Calu3 (cell line): ENCODE measurements at regions not wholly inside any gene's neighbourhood (a gene's known extent, or its start where the extent isn't known, plus 50 kb on each side); places are given as distances from the start of the nearest gene placed in this dataset.

ENCODE experiments used
- BruUV-seq: library from RNA; stranded (reverse); fragments of 400-500 nt; replicated peaks from 2 replicates; lab custom pipeline; 2021; lab: Mats Ljungman, UMichigan
- CTCF ChIA-PET: fragments of 300-600 bp; sonication (Branson Sonifier 250); formaldehyde crosslinking; loops from one replicate; lab custom pipeline; 2022; ENCODE audit warnings: antibody characterized with exemption; lab: Charles Lee
- DNase-seq: peaks from one replicate; pipeline ENCODE4 v3.0.0; 2022
- H3K27ac Mint-ChIP-seq: one replicate; pipeline ENCODE4 v1.8.0; 2022; ENCODE audit warnings: mixed read lengths; ENCODE audit not compliant: unreplicated experiment
- H3K27me3 Mint-ChIP-seq: one replicate; pipeline ENCODE4 v1.8.0; 2022; ENCODE audit warnings: mixed read lengths; ENCODE audit not compliant: unreplicated experiment
- H3K36me3 Mint-ChIP-seq: one replicate; pipeline ENCODE4 v1.8.0; 2022; ENCODE audit warnings: mild to moderate bottlenecking, moderate library complexity, mixed read lengths; ENCODE audit not compliant: insufficient read depth, unreplicated experiment
- H3K4me1 Mint-ChIP-seq: one replicate; pipeline ENCODE4 v1.8.0; 2022; ENCODE audit warnings: mild to moderate bottlenecking, low read depth, mixed read lengths; ENCODE audit not compliant: unreplicated experiment
- H3K4me3 Mint-ChIP-seq: one replicate; pipeline ENCODE4 v1.8.0; 2022; ENCODE audit warnings: mild to moderate bottlenecking, low read depth, moderate library complexity, mixed read lengths; ENCODE audit not compliant: unreplicated experiment
- H3K9me3 Mint-ChIP-seq: one replicate; pipeline ENCODE4 v1.8.0; 2022; ENCODE audit warnings: low read depth, mixed read lengths; ENCODE audit not compliant: unreplicated experiment
- CTCF ChIP-seq: fragments of 200-600 bp; IDR thresholded peaks from one replicate; pipeline ENCODE4 v1.8.0; 2022; ENCODE audit warnings: antibody characterized with exemption; ENCODE audit not compliant: unreplicated experiment
- intact Hi-C: fragments of 100-400 bp; cut with micrococcal nuclease; formaldehyde crosslinking; loops from one replicate; pipeline ENCODE4 v1.10.0; 2022; ENCODE audit not compliant: unreplicated experiment

- no peak for DNase-seq
- Mint-ChIP-seq H3K9me3 (no peaks in the 10 kb centered on the region), H3K4me3 (no peak overlapping the region), H3K27ac (no peak overlapping the region), H3K27me3 (peaks cover 8% of the 10 kb centered on the region), H3K4me1 (peaks cover 3% of the 10 kb centered on the region), H3K36me3 (peaks cover 5% of the 10 kb centered on the region)
- CTCF ChIA-PET: no interaction called here
- no peak for TF ChIP-seq CTCF
- BruUV-seq: no TSS peak
- intact Hi-C loops: no loop called here
Observed at GRCh38 chr4:140291259-140291658, 82.2 kb upstream of the SCOC start.

GRCh38 chr4:140289486-140289885 is 84.0 kb upstream of the SCOC start:
- intact Hi-C loops: no loop called here
- Mint-ChIP-seq H3K27ac (no peak overlapping the region), H3K4me3 (no peak overlapping the region), H3K4me1 (no peaks in the 10 kb centered on the region), H3K9me3 (no peaks in the 10 kb centered on the region), H3K27me3 (peaks cover 21% of the 10 kb centered on the region), H3K36me3 (no peaks in the 10 kb centered on the region)
- CTCF ChIA-PET: no interaction called here
- BruUV-seq: no TSS peak
- DNase-seq: no peak
- TF ChIP-seq CTCF: no peak

GRCh38 chr4:140286456-140286855 is 87.0 kb upstream of the SCOC start:
- H3K9me3 Mint-ChIP-seq: no peaks in the 10 kb centered on the region
- H3K4me3 Mint-ChIP-seq: no peak overlapping the region
- H3K27ac Mint-ChIP-seq: no peak overlapping the region
- no peak for DNase-seq
- H3K4me1 Mint-ChIP-seq: no peaks in the 10 kb centered on the region
- no peaks in the 10 kb centered on the region for H3K36me3 Mint-ChIP-seq
- H3K27me3 Mint-ChIP-seq: peaks cover 27% of the 10 kb centered on the region
- intact Hi-C loops: no loop called here
- no TSS peak for BruUV-seq
- TF ChIP-seq CTCF: no peak
- CTCF ChIA-PET: no interaction called here

GRCh38 chr4:140284456-140284855 is 89.0 kb upstream of the SCOC start:
- no peak for DNase-seq
- H3K36me3 Mint-ChIP-seq: no peaks in the 10 kb centered on the region
- no TSS peak for BruUV-seq
- intact Hi-C loops: loop anchor here (5.0 kb wide), 1 partner anchor 627 kb away; no protein-coding TSS in a partner anchor
- no peak overlapping the region for H3K27ac Mint-ChIP-seq
- H3K4me3 Mint-ChIP-seq: no peak overlapping the region
- CTCF ChIA-PET: no interaction called here
- H3K4me1 Mint-ChIP-seq: no peaks in the 10 kb centered on the region
- H3K9me3 Mint-ChIP-seq: no peaks in the 10 kb centered on the region
- peaks cover 38% of the 10 kb centered on the region for H3K27me3 Mint-ChIP-seq
- no peak for TF ChIP-seq CTCF
